ENCODE measurements at regions not wholly inside any gene's neighbourhood (a gene's known extent, or its start where the extent isn't known, plus 50 kb on each side); places are given as distances from the start of the nearest gene placed in this dataset.

DNA sequence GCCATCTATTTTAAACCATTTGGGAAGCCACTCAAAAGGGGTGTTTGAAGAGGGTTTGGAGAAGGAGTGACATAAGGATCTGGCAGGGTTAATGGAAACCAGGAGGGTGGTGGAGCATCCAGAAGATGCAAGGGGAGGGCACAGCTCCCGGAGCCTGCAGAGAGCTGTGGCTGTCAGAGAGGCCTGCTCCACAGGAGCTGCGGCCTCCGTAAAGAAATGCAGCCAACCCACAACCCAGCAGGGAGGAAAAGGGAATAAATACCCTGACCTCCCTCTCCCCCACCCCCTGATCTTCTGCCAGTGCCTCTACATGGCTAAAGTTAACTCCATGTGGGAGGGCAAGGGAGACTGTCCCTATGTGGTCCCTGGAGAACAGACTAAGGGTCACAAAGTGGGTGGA is 567.1 kb upstream of the POU3F3 start:
- TF ChIP-seq, protein P1, sequence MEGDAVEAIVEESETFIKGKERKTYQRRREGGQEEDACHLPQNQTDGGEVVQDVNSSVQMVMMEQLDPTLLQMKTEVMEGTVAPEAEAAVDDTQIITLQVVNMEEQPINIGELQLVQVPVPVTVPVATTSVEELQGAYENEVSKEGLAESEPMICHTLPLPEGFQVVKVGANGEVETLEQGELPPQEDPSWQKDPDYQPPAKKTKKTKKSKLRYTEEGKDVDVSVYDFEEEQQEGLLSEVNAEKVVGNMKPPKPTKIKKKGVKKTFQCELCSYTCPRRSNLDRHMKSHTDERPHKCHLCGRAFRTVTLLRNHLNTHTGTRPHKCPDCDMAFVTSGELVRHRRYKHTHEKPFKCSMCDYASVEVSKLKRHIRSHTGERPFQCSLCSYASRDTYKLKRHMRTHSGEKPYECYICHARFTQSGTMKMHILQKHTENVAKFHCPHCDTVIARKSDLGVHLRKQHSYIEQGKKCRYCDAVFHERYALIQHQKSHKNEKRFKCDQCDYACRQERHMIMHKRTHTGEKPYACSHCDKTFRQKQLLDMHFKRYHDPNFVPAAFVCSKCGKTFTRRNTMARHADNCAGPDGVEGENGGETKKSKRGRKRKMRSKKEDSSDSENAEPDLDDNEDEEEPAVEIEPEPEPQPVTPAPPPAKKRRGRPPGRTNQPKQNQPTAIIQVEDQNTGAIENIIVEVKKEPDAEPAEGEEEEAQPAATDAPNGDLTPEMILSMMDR (IDR thresholded peaks at IDR 0.05): no peak
- TF ChIP-seq POLR2A (IDR thresholded peaks at IDR 0.05): no peak

Data from uterus (tissue), 2 donors.